NCI-H69 (cell line): ENCODE measurements at regions not wholly inside any gene's neighbourhood (a gene's known extent, or its start where the extent isn't known, plus 50 kb on each side); places are given as distances from the start of the nearest gene placed in this dataset.
A peak's percentile ranks its signal among the peaks of the same experiment; 100 is the strongest.

ENCODE experiments used
- DNase-seq: peaks from one replicate; lab custom pipeline; 2025; lab: John Stamatoyannopoulos, UW

- DNase-seq: no peak
Observed at GRCh38 chr15:87631093-87631492, 625.4 kb downstream of the NTRK3 start.

DNA sequence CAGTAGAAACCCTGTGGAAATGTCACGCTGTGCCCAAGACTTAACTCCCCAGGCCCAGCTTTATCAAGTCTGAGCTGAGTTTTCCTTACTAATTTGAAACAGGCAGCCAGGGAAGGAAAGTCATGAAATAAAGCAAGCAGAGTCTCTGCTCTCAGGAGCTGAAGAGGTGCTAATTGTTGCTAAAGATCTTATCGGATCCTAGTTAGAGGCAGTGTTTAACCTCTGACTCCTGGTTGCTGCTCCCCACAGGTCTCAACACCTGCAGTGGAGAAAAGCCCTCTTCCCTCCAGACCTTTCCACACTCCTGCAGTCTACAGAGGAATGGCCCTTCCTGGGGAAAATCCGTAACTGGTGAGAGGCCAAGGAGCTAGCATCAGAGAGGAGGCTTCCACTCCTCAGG lies 628.2 kb downstream of the NTRK3 start:
- DNase-seq: no peak

GRCh38 chr15:87626860-87627259 lies 629.7 kb downstream of the NTRK3 start:
- DNase-seq: no peak

- DNase-seq: peak; percentile 2
Observed at GRCh38 chr15:87623832-87624231, 632.7 kb downstream of the NTRK3 start.

GRCh38 chr15:87620393-87620792 lies 636.1 kb downstream of the NTRK3 start:
- DNase-seq: no peak

DNA sequence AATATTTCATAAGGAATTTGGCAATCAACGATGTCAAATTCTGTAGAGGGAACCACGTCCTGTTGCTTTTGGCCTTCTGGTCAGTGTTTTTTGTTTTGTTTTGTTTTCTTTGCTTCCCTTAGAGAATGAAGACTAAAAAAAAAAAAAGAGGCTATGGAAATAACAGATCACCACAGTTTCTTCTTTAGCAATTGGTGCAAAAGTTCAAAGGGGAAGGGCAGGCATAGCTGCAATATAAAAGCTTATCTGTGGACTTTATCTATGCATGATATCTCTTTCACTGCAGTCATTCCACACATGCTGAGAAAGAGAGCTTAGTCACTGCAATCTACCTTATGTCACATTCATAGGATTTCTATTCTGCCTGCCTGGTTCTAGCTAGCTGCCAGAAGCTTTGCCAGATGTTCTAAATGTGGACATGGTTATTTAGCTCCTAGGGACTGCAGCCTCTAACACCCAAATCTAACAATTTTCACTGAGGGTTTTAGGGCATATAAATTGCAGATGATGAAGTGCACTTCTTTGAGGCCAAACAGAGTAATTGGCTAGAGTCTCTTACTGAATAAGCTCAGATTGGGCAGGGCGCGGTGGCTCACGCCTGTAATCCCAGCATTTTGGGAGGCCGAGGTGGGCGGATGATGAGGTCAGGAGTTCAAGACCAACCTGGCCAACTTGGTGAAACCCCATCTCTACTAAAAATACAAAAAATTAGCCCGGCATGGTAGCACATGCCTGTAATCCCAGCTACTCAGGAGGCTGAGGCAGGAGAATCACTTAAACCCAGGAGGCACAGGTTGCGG lies 637.2 kb downstream of the NTRK3 start:
- no peak for DNase-seq

DNA sequence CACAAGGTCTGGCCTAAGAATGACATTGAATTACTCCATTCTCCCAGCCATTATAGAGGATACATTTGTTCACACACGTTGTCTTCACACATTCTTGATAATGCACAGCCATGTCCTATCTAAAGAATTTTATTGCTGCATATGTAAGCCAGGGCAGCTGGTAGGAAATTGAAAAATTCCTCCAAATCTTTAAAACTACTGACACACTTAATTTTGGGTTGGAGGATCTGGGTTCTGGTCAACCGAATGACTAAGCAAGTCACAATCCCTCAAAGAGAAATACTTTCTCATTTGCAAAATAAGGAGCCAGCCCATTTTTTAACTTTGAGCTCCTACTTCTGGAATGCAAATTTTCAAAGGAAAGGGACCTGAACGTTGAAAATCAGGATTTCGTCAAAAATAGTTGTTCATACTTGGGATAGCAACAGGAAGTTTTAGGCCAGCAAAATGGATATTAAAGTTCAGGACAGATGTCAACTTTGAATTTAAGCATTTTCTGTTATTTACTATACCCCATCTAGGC lies 638.3 kb downstream of the NTRK3 start:
- DNase-seq: no peak

DNA sequence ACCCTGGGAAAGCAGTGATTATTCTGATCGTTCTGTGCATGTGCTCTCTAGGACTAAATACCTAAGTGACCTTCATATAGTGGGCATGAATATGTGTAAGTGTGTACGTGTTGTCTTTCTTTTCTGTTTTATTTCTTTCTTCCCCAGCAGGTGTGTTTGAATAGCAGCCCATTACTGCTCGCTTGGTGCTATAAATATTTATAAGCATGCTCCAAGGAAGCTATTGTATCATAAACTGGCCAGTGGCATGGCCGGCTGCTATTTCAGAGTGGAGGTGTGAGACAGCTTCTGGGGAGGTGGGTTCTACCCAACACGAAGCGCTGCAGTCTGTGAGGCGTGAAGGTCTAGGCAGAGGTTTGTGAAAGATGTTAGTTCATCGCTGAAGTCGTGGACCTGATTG lies 641.8 kb downstream of the NTRK3 start:
- DNase-seq: no peak

- DNase-seq: no peak
Observed at GRCh38 chr15:87610366-87610765, 646.2 kb downstream of the NTRK3 start.

- DNase-seq: no peak
Observed at GRCh38 chr15:87609894-87610293, 646.6 kb downstream of the NTRK3 start.

DNA sequence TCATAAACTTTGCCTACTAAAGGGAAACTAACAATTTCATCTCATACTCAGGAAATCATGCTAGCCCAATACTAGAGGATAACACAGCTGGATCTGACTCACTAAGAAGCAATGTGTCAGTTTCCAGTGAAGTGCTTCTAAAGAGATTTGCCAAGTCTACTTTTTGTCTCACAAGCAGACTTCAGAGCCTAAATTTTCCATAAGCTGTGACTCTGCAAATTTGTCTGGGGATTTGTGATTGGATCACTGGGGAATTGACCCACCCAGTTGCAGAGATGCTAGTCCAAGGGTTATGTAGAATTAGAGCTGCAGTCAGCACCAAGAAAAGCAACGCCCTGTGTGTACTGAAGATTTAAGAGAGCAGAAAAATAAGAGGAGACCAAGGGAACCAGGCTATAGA lies 647.1 kb downstream of the NTRK3 start:
- DNase-seq: no peak

DNA sequence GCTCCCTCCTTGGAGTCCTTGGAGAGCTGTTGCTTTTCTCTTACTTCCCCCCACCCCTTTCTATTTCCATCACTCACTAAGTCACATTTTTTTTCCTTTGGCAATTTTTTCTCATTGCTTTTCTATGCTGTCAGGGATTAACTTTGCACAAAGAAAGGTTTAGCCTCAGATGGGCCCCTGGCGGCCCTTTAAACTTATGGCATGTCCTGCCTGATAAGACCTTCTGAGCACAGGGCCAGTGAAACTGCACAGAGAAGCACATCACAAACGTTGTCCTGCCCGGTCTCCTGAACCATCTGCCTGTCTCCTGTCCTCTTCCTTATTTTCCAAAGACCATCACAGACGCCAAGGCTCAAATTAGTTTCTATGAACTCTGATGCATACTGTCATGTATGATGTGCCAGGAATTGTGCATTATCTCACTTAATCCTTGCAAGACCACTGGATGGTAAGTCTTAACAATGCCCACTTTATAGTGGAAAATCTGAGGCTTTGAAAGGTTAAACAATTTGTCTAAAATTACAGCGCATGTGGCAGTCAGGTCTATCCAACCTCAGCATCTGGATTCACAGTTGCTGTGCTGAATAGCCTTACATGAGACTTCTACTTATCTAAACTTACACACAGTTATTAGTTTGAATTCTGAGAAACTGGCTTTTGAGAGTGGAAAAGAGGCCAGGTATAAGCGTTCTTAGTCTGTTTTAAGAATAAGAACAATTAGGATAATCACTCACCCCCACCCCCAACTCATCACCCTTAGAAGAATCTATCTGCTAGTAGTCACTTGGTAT lies 648.1 kb downstream of the NTRK3 start:
- no peak for DNase-seq

- no peak for DNase-seq
Observed at GRCh38 chr15:87606971-87607370, 649.6 kb downstream of the NTRK3 start.

DNA sequence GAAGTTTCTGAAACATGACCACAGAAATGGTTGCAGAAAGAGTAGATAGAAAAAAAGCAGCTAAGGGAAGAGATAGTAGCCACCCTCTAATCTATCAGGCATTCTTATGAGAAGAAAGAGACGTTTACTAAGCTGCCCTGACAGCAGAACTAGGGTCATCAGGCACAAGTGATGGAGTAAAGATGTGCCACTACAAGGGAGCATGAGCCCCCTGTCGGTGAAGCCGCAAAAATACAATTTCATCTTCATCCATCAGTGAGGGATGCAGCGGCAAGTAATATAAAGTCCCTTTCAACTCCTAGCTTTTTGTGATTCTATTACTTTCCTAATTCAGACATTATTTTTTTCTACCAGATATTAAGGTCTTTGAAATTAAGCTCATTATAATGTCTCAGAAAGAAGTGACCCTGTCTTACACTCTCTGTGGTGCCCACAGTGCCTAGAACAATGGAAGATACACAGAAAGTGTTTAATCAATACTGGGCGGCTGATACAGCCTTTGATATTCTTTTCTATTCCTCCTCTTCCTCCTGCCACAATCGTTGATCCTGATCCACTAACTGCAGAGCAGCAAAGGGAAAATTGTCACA lies 651.6 kb downstream of the NTRK3 start:
- peak; percentile 0 for DNase-seq

DNA sequence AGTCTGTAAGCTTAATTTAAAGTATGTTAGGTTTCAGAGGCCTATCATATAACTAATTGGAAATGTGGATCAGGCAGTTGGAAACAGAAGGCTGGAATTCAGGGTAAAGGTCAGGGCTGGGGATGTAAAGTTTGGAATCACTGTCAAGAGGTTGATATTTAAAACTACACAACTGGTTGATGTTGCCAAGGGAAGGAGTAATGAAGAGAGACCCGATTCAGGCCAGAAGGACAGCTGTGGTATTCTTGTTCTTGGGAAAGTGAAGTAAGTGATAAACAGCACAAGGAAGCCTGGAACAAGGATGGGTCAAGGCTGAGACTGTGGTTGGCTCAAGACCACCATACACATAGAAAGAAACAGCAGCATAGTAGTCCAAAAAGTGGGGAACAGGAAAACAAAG lies 654.2 kb downstream of the NTRK3 start:
- no peak for DNase-seq

GRCh38 chr15:87599616-87600015 lies 656.9 kb downstream of the NTRK3 start:
- no peak for DNase-seq

DNA sequence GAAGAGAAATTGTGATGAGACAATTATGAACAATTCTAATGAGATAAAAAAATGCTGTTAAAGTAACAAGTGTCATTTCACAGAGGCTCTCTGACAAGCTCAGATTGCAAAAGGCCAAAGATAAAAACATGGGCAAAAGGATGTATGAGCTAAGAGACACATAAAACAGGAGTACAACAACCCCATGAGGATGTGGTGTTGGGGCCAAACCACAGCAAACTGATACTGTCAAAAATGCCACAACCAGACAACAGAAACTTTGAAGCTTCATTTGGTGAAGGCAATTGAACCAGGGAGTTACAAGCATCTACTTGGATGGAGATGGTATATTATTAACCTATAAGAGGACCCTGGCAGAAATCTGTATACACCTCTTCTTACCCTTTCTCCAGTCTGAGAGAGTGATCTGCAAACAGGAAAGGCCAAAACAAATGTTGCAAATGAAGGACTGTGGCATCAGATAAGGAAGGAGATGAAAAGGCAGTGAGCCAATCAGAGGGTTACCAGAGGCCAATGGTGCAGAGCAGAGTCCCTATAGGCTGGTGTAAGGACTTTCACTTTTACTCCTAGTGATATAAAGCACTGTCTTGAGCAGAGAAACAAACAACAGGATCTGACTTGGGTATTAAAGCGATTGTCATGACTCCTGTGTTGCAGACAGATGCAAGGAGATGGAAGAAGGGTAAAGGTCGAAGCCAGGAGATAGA lies 659.0 kb downstream of the NTRK3 start:
- no peak for DNase-seq

GRCh38 chr15:87591582-87591981 lies 665.0 kb downstream of the NTRK3 start:
- DNase-seq: no peak

DNA sequence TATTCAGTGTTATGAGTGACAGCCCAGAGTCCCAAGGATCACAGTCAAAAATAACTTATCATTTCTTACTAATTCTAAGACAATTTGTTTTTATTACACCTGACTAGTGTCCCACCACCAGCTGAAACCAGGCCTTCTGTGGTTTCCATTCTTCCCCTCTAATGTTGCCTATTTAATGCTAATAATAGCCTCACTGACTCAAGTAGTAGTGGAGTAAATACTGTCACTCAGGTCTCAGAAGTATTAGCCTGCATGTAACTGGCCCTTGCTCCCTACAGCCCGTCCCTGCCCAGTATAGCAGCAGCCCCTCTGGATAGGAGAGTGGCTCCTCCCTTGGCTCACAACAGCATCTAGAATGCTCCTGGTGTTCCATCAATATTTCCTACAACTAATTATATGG lies 665.5 kb downstream of the NTRK3 start:
- DNase-seq: no peak

DNA sequence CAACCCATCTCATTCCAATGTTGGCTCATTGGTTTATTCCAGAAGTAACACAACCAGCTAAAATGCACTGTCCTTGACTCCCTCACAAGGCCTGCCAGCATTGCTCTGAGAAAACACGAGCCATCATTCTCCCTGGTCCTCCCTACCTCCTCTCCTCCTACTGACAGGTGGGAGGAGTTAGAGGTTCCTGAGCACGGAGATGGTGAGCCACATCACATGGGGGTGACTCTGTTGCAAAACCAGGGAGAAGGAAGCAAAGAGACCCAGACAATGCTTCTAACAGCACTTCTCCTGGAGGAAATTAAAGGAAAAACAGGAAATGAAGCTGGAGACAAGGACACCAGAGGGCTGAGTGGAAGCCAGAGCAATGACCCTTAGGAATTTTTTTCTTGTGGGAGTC lies 667.4 kb downstream of the NTRK3 start:
- no peak for DNase-seq

GRCh38 chr15:87582169-87582568 lies 674.4 kb downstream of the NTRK3 start:
- DNase-seq: no peak

GRCh38 chr15:87579537-87579936 lies 677.0 kb downstream of the NTRK3 start:
- no peak for DNase-seq
